ENCODE measurements at regions not wholly inside any gene's neighbourhood (a gene's known extent, or its start where the extent isn't known, plus 50 kb on each side); places are given as distances from the start of the nearest gene placed in this dataset.
"Not testable (repeated sequence)": the region's sequence is repeated elsewhere in the genome, so short reads cannot be mapped to it uniquely, and the experiment has no call there.

DNA sequence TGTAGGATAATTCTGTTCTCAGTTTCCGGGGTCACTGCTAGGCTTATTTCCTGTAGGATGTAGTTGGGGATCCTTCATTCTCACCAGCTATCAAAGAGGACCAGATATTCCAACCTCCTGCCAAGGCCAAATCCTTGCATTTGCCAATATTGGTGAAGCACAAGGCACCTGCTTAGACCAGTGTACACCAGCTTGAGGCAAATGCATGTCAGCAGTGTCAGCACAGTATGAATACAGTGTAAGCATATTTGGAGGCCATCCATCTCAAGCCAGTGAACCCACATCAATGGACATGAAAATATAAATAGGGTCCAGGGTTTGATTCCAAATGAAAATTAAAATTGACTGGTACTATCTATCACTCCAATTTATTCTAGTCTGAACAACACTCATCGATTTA is 88.0 kb upstream of the MAPRE2 start:
- Histone ChIP-seq H3K27me3 (replicated peaks in 1 of 2; ENCODE audit: control insufficient read depth in 2 of 2, insufficient read depth in 2 of 2, low read length in 1 of 2) (no peaks in the 10 kb centered on the region), H3K4me1 (ENCODE audit: control insufficient read depth, insufficient read depth, low read length) (no peaks in the 10 kb centered on the region), H3K79me2 (ENCODE audit: control insufficient read depth, insufficient read depth, low read length) (no peaks in the 10 kb centered on the region), H3K27ac (ENCODE audit: control insufficient read depth, insufficient read depth) (no peak overlapping the region), H3K9me3 (replicated peaks; ENCODE audit: control insufficient read depth, insufficient read depth, low read length) (no peaks in the 10 kb centered on the region), H3K36me3 (ENCODE audit: control insufficient read depth in 2 of 2, insufficient read depth in 2 of 2, low read length in 1 of 2) (no peaks in the 10 kb centered on the region), H3K4me2 (ENCODE audit: control insufficient read depth, insufficient read depth) (no peak overlapping the region), H3K9ac (ENCODE audit: control insufficient read depth, insufficient read depth, low read length) (no peak overlapping the region), H3K4me3 (no peak overlapping the region), H2AFZ (ENCODE audit: control insufficient read depth, low read depth, low read length) (no peak overlapping the region), H4K20me1 (ENCODE audit: control insufficient read depth, insufficient read depth) (no peaks in the 10 kb centered on the region)
- no peak for DNase-seq (ENCODE audit: low read depth, low spot score)
- ChIA-PET CTCF (interaction anchor here (1.5 kb wide), 1 partner anchor 12 kb away, joined by 3 read pairs; no protein-coding TSS in a partner anchor), RAD21 (ENCODE audit: unreplicated experiment) (no interaction called here), POLR2A (no interaction called here), SMC1A (ENCODE audit: uncharacterized antibody, unreplicated experiment) (no interaction called here)
- FAIRE-seq: no peak
- WGBS (ENCODE audit: insufficient coverage, insufficient replicate concordance, low lambda C conversion rate, missing lambda C conversion rate): 5% methylated on average over 2 of the region's 2 CpGs
- intact Hi-C loops (cut with micrococcal nuclease; ENCODE audit: unreplicated experiment): no loop called here
- TF ChIP-seq RCOR1 (conservative IDR thresholded peaks at IDR 0.05; ENCODE audit: low read depth, low read length): no peak
- TF ChIP-seq, protein P1, sequence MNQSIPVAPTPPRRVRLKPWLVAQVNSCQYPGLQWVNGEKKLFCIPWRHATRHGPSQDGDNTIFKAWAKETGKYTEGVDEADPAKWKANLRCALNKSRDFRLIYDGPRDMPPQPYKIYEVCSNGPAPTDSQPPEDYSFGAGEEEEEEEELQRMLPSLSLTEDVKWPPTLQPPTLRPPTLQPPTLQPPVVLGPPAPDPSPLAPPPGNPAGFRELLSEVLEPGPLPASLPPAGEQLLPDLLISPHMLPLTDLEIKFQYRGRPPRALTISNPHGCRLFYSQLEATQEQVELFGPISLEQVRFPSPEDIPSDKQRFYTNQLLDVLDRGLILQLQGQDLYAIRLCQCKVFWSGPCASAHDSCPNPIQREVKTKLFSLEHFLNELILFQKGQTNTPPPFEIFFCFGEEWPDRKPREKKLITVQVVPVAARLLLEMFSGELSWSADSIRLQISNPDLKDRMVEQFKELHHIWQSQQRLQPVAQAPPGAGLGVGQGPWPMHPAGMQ (IDR thresholded peaks at IDR 0.05; ENCODE audit: borderline replicate concordance): no peak
- no peak for TF ChIP-seq NFYA (IDR thresholded peaks at IDR 0.05; ENCODE audit: borderline replicate concordance, low read depth, low read length)
- TF ChIP-seq CBX5 (IDR thresholded peaks at IDR 0.05; ENCODE audit: low read depth): no peak
- TF ChIP-seq POLR2AphosphoS2 (IDR thresholded peaks at IDR 0.05; ENCODE audit: low read depth, low read length): no peak
- no peak for TF ChIP-seq SMAD1 (IDR thresholded peaks at IDR 0.05; ENCODE audit: low read depth, partially characterized antibody)
- no peak for TF ChIP-seq NFXL1 (IDR thresholded peaks at IDR 0.05; ENCODE audit: borderline replicate concordance)
- TF ChIP-seq, protein P2, sequence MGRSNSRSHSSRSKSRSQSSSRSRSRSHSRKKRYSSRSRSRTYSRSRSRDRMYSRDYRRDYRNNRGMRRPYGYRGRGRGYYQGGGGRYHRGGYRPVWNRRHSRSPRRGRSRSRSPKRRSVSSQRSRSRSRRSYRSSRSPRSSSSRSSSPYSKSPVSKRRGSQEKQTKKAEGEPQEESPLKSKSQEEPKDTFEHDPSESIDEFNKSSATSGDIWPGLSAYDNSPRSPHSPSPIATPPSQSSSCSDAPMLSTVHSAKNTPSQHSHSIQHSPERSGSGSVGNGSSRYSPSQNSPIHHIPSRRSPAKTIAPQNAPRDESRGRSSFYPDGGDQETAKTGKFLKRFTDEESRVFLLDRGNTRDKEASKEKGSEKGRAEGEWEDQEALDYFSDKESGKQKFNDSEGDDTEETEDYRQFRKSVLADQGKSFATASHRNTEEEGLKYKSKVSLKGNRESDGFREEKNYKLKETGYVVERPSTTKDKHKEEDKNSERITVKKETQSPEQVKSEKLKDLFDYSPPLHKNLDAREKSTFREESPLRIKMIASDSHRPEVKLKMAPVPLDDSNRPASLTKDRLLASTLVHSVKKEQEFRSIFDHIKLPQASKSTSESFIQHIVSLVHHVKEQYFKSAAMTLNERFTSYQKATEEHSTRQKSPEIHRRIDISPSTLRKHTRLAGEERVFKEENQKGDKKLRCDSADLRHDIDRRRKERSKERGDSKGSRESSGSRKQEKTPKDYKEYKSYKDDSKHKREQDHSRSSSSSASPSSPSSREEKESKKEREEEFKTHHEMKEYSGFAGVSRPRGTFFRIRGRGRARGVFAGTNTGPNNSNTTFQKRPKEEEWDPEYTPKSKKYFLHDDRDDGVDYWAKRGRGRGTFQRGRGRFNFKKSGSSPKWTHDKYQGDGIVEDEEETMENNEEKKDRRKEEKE (IDR thresholded peaks at IDR 0.05): no peak
- no peak for TF ChIP-seq ZNF24 (IDR thresholded peaks at IDR 0.05)
- TF ChIP-seq EZH2 (IDR thresholded peaks at IDR 0.05; ENCODE audit: borderline replicate concordance, control insufficient read depth, low read depth, low read length): no peak
- TF ChIP-seq PAX8 (IDR thresholded peaks at IDR 0.05): no peak
- no peak for ATAC-seq
- in situ Hi-C loops (cut with MboI): no loop called here
- BruUV-seq (replicated peaks): no TSS peak

DNA sequence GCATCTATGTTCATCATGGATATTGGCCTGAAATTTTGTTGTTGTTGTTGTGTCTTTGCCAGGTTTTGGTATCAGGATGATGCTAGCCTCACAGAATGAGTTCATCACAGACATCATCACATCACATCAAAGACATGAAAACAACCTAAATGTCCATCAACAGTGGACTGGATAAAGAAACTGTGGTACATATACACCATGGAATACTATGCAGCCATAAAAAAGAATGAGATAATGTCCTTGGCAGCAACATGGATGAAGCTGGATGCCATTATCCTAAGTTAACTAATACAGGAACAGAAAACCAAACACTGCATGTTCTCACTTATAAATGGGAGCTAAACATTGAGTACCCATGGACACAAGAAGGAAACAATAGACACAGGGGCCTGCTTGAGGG is 85.7 kb upstream of the MAPRE2 start:
- ATAC-seq; H4K20me1 ChIP-seq (ENCODE audit: control insufficient read depth, insufficient read depth); FAIRE-seq; BruUV-seq (replicated peaks); H3K27me3 ChIP-seq (replicated peaks in 1 of 2; ENCODE audit: control insufficient read depth in 2 of 2, insufficient read depth in 2 of 2, low read length in 1 of 2); H3K27ac ChIP-seq (ENCODE audit: control insufficient read depth, insufficient read depth); H3K4me3 ChIP-seq; SMC1A ChIA-PET (ENCODE audit: uncharacterized antibody, unreplicated experiment); H3K9ac ChIP-seq (ENCODE audit: control insufficient read depth, insufficient read depth, low read length); H2AFZ ChIP-seq (ENCODE audit: control insufficient read depth, low read depth, low read length); H3K9me3 ChIP-seq (replicated peaks; ENCODE audit: control insufficient read depth, insufficient read depth, low read length); POLR2A ChIA-PET; RAD21 ChIA-PET (ENCODE audit: unreplicated experiment); H3K4me1 ChIP-seq (ENCODE audit: control insufficient read depth, insufficient read depth, low read length); H3K36me3 ChIP-seq (ENCODE audit: control insufficient read depth in 2 of 2, insufficient read depth in 2 of 2, low read length in 1 of 2); H3K4me2 ChIP-seq (ENCODE audit: control insufficient read depth, insufficient read depth); in situ Hi-C loops (cut with MboI); DNase-seq (ENCODE audit: low read depth, low spot score); intact Hi-C loops (cut with micrococcal nuclease; ENCODE audit: unreplicated experiment); H3K79me2 ChIP-seq (ENCODE audit: control insufficient read depth, insufficient read depth, low read length): not testable (repeated sequence)
- CTCF ChIA-PET: interaction anchor here (1.4 kb wide), 1 partner anchor 12 kb away, joined by 6 read pairs; no protein-coding TSS in a partner anchor
